AG09319 (cell line): ENCODE measurements at regions not wholly inside any gene's neighbourhood (a gene's known extent, or its start where the extent isn't known, plus 50 kb on each side); places are given as distances from the start of the nearest gene placed in this dataset.

Source experiments
- DNase-seq: peaks from one replicate; pipeline ENCODE4 v3.0.0-alpha.2; 2010; ENCODE audit warnings: low read depth; ENCODE audit errors: extremely low read depth
- TF ChIP-seq, protein P1 (sequence below): IDR thresholded peaks from 2 replicates; pipeline ENCODE4 v1.5.1; 2011; ENCODE audit warnings: low read depth, mild to moderate bottlenecking, inconsistent platforms, low read length, moderate library complexity

GRCh38 chr2:81839780-81840179, 1535.2 kb upstream of the LRRTM1 start:
- TF ChIP-seq, protein P1, sequence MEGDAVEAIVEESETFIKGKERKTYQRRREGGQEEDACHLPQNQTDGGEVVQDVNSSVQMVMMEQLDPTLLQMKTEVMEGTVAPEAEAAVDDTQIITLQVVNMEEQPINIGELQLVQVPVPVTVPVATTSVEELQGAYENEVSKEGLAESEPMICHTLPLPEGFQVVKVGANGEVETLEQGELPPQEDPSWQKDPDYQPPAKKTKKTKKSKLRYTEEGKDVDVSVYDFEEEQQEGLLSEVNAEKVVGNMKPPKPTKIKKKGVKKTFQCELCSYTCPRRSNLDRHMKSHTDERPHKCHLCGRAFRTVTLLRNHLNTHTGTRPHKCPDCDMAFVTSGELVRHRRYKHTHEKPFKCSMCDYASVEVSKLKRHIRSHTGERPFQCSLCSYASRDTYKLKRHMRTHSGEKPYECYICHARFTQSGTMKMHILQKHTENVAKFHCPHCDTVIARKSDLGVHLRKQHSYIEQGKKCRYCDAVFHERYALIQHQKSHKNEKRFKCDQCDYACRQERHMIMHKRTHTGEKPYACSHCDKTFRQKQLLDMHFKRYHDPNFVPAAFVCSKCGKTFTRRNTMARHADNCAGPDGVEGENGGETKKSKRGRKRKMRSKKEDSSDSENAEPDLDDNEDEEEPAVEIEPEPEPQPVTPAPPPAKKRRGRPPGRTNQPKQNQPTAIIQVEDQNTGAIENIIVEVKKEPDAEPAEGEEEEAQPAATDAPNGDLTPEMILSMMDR = no peak
- no peak for DNase-seq

- no peak for DNase-seq
- TF ChIP-seq, protein P1 = no peak
Observed at GRCh38 chr2:81835321-81836000, 1530.9 kb upstream of the LRRTM1 start.

DNA sequence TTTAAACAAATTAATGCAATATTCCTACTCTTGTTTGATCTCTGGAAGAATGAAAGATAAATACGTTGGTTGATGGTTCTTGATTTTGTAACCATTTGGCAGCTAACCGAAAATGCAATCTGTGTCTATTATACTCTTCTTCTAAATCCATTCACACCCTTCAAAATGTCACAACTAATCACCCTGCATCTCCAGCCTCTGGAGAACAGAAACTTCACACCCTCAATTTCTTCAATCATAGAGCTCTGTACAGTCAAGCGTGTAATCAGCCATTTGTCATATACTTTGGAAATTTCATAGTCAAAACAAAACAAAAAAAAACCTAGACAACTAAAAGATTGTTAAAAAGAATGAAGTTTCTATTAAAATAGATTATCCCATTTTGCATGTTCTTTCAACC, 1482.3 kb upstream of the LRRTM1 start:
- no peak for DNase-seq
- TF ChIP-seq, protein P1 = no peak

GRCh38 chr2:81767187-81767912, 1462.8 kb upstream of the LRRTM1 start:
- no peak for DNase-seq
- TF ChIP-seq, protein P1 = no peak

DNA sequence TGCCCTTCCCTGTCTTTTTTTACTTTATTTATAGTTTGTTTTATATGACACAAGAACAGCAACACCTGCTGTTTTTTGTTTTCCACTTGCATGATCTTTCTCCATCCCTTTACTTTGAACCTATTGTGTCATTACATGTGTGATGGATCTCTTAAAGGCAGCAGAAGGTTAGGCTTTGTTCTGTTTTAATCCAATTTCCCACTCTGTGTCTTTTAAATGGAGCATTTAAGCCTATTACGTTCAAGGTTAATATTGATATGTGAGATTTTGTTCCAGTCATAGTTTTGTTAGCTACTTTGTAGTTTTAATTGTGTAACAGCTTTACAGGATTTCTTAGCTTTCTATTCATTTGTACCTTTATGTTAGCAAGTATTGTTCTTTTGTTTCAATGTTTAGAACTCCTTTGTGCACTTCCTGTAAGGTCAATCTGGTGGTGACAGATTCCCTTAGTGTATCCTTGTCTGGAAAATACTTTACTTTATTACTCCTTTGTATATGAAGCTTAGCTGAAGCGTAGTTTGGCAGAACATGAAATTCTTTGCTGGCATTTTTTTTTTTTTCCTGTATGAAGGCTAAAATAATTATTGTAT, 1443.0 kb upstream of the LRRTM1 start:
- TF ChIP-seq, protein P1 = no peak
- no peak for DNase-seq

DNA sequence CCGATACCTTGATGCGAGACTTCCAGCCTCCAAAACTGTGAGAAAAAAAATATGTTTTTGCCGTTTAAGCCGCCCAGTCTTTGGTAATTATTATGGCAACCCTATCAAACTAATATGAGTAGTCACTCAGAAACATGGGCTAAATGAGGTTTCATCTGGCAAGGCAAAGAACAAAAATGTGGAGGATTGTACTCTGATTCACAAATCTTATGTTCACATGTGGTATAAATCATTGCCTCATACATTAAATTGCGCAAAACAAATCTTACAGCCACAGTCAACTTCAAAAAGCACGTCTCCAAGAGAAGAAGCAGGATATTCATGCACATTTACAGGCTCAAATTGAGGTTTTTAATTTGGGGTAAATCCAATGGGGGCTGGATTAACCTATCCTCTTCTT, 1435.4 kb upstream of the LRRTM1 start:
- TF ChIP-seq, protein P1 = no peak
- no peak for DNase-seq

- DNase-seq = no peak
- TF ChIP-seq, protein P1 = no peak
Observed at GRCh38 chr2:81734981-81735380, 1430.4 kb upstream of the LRRTM1 start.
